ENCODE measurements at regions not wholly inside any gene's neighbourhood (a gene's known extent, or its start where the extent isn't known, plus 50 kb on each side); places are given as distances from the start of the nearest gene placed in this dataset.

GRCh38 chr12:98109266-98109665 lies 406.1 kb upstream of the TMPO start:
- H3K36me3 ChIP-seq (replicated peaks; ENCODE audit: low read depth, low read length): no peaks in the 10 kb centered on the region
- no peaks in the 10 kb centered on the region for H3K79me2 ChIP-seq (ENCODE audit: low read length)
- TF ChIP-seq CTCF (IDR thresholded peaks at IDR 0.05; ENCODE audit: low read depth, low read length) (no peak), EZH2phosphoT487 (IDR thresholded peaks at IDR 0.05; ENCODE audit: low read depth) (no peak)
- no peaks in the 10 kb centered on the region for H3K9me3 ChIP-seq (ENCODE audit: insufficient read depth, low read length)
- no peaks in the 10 kb centered on the region for H3K4me1 ChIP-seq (ENCODE audit: low read length)
- H3K9ac ChIP-seq (ENCODE audit: low read length): no peak overlapping the region
- no peaks in the 10 kb centered on the region for H4K20me1 ChIP-seq (ENCODE audit: insufficient read depth, low read length)
- H3K27me3 ChIP-seq (ENCODE audit: low read depth, low read length): peaks cover 9% of the 10 kb centered on the region; the same call in 1 of the 2 replicates
- H2AFZ ChIP-seq (ENCODE audit: low read depth, low read length): no peak overlapping the region
- H3K4me3 ChIP-seq (ENCODE audit: low read length): no peak overlapping the region
- no peak overlapping the region for H3K4me2 ChIP-seq (ENCODE audit: low read length)
- H3K27ac ChIP-seq (ENCODE audit: low read length): no peak overlapping the region

- H3K9ac ChIP-seq (ENCODE audit: low read length): no peak overlapping the region
- no peaks in the 10 kb centered on the region for H3K9me3 ChIP-seq (ENCODE audit: insufficient read depth, low read length)
- H3K79me2 ChIP-seq (ENCODE audit: low read length): no peaks in the 10 kb centered on the region
- no peak overlapping the region for H3K4me3 ChIP-seq (ENCODE audit: low read length)
- no peaks in the 10 kb centered on the region for H3K4me1 ChIP-seq (ENCODE audit: low read length)
- H2AFZ ChIP-seq (ENCODE audit: low read depth, low read length): no peak overlapping the region
- H3K36me3 ChIP-seq (replicated peaks; ENCODE audit: low read depth, low read length): no peaks in the 10 kb centered on the region
- H3K27me3 ChIP-seq (ENCODE audit: low read depth, low read length): peaks cover 9% of the 10 kb centered on the region; the same call in 1 of the 2 replicates
- H4K20me1 ChIP-seq (ENCODE audit: insufficient read depth, low read length): no peaks in the 10 kb centered on the region
- no peak overlapping the region for H3K27ac ChIP-seq (ENCODE audit: low read length)
- no peak overlapping the region for H3K4me2 ChIP-seq (ENCODE audit: low read length)
- TF ChIP-seq EZH2phosphoT487 (IDR thresholded peaks at IDR 0.05; ENCODE audit: low read depth) (no peak), CTCF (IDR thresholded peaks at IDR 0.05; ENCODE audit: low read depth, low read length) (no peak)
These were observed 404.9 kb upstream of the TMPO start for GRCh38 chr12:98110536-98110935.

GRCh38 chr12:98113548-98113947 lies 401.8 kb upstream of the TMPO start:
- Histone ChIP-seq H3K36me3 (replicated peaks; ENCODE audit: low read depth, low read length) (no peaks in the 10 kb centered on the region), H3K79me2 (ENCODE audit: low read length) (no peaks in the 10 kb centered on the region), H3K4me1 (ENCODE audit: low read length) (no peaks in the 10 kb centered on the region), H3K4me3 (ENCODE audit: low read length) (no peak overlapping the region), H3K9me3 (ENCODE audit: insufficient read depth, low read length) (no peaks in the 10 kb centered on the region), H4K20me1 (ENCODE audit: insufficient read depth, low read length) (no peaks in the 10 kb centered on the region), H3K27me3 (ENCODE audit: low read depth, low read length) (no peaks in the 10 kb centered on the region; the same call in 1 of the 2 replicates), H3K27ac (ENCODE audit: low read length) (no peak overlapping the region), H3K4me2 (ENCODE audit: low read length) (no peak overlapping the region), H2AFZ (ENCODE audit: low read depth, low read length) (no peak overlapping the region), H3K9ac (ENCODE audit: low read length) (no peak overlapping the region)
- TF ChIP-seq CTCF (IDR thresholded peaks at IDR 0.05; ENCODE audit: low read depth, low read length) (no peak), EZH2phosphoT487 (IDR thresholded peaks at IDR 0.05; ENCODE audit: low read depth) (no peak)

- H3K4me1 ChIP-seq (ENCODE audit: low read length): no peaks in the 10 kb centered on the region
- H3K4me3 ChIP-seq (ENCODE audit: low read length): no peak overlapping the region
- H3K79me2 ChIP-seq (ENCODE audit: low read length): no peaks in the 10 kb centered on the region
- no peaks in the 10 kb centered on the region for H3K36me3 ChIP-seq (replicated peaks; ENCODE audit: low read depth, low read length)
- H4K20me1 ChIP-seq (ENCODE audit: insufficient read depth, low read length): no peaks in the 10 kb centered on the region
- no peak overlapping the region for H3K4me2 ChIP-seq (ENCODE audit: low read length)
- H3K9me3 ChIP-seq (ENCODE audit: insufficient read depth, low read length): no peaks in the 10 kb centered on the region
- H2AFZ ChIP-seq (ENCODE audit: low read depth, low read length): no peak overlapping the region
- peaks cover 11% of the 10 kb centered on the region; the same call in 1 of the 2 replicates for H3K27me3 ChIP-seq (ENCODE audit: low read depth, low read length)
- no peak for TF ChIP-seq CTCF (IDR thresholded peaks at IDR 0.05; ENCODE audit: low read depth, low read length)
- TF ChIP-seq EZH2phosphoT487 (IDR thresholded peaks at IDR 0.05; ENCODE audit: low read depth): no peak
- no peak overlapping the region for H3K9ac ChIP-seq (ENCODE audit: low read length)
- no peak overlapping the region for H3K27ac ChIP-seq (ENCODE audit: low read length)
These were observed 393.4 kb upstream of the TMPO start for GRCh38 chr12:98121963-98122362.

All from OCI-LY3 (cell line).